Retinal pigment epithelial cell (primary cell): ENCODE measurements at regions not wholly inside any gene's neighbourhood (a gene's known extent, or its start where the extent isn't known, plus 50 kb on each side); places are given as distances from the start of the nearest gene placed in this dataset.

ENCODE experiments used
- DNase-seq: peaks from one replicate; pipeline ENCODE4 v3.0.0-alpha.2; 2010; ENCODE audit warnings: low read depth
- H3K4me3 ChIP-seq: 2 replicates; pipeline ENCODE4 v1.5.1; 2011; ENCODE audit warnings: mild to moderate bottlenecking, low read length, control low read depth, moderate library complexity
- TF ChIP-seq, protein P1 (sequence below): conservative IDR thresholded peaks from 2 replicates; pipeline ENCODE4 v1.5.1; 2011; ENCODE audit warnings: low read depth, low read length, control low read depth, inconsistent platforms

DNA sequence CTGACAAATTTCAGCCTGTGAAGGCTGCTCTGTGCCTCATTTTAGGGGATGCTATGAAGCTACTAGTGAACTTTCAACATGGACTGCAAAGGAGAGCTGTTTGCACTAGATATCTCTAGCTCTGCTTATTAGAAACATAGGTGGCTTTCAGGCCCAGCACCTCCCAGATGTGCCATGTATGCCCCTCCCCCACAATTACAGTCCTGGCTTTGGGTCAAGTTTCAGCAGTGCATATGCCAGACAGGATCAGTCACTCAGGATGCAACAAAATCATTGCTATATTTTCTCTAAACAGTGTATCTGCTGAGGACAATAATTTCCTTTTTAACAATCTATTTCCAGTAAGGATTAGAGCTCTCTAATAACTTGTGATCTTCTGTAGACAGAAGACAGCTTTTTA, 178.8 kb upstream of the STAC start:
- TF ChIP-seq, protein P1, sequence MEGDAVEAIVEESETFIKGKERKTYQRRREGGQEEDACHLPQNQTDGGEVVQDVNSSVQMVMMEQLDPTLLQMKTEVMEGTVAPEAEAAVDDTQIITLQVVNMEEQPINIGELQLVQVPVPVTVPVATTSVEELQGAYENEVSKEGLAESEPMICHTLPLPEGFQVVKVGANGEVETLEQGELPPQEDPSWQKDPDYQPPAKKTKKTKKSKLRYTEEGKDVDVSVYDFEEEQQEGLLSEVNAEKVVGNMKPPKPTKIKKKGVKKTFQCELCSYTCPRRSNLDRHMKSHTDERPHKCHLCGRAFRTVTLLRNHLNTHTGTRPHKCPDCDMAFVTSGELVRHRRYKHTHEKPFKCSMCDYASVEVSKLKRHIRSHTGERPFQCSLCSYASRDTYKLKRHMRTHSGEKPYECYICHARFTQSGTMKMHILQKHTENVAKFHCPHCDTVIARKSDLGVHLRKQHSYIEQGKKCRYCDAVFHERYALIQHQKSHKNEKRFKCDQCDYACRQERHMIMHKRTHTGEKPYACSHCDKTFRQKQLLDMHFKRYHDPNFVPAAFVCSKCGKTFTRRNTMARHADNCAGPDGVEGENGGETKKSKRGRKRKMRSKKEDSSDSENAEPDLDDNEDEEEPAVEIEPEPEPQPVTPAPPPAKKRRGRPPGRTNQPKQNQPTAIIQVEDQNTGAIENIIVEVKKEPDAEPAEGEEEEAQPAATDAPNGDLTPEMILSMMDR: no peak
- no peak overlapping the region for H3K4me3 ChIP-seq
- no peak for DNase-seq

DNA sequence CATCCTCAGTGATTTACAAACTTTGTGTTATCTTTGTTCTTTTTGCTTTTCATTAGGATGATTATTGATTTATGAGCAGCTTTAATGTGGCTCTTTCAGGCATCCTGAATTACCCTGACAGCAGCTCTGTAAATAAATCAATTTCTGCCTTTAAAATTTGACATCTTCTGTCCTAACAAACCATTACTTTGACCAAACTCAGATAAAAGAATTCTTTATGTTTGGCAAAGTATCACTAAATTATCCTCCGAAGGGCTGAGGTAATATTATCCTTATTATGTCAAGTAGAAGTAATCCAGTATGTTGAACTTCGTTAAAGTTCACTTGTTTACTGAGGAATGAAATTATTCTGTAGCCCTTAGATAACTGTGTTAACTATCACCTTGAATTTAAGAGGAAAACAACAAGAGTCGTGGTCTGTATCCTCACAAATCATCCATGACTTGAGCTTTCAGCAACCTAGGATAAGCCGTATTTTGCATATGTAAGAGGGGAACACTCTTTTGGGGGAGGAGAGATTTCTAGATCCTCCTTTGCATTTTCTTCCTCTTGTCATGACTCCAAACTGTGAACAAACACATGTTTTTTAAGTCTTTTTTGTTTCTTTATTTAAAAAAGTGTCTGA, 173.2 kb upstream of the STAC start:
- H3K4me3 ChIP-seq: no peak overlapping the region
- TF ChIP-seq, protein P1: no peak
- DNase-seq: no peak

DNA sequence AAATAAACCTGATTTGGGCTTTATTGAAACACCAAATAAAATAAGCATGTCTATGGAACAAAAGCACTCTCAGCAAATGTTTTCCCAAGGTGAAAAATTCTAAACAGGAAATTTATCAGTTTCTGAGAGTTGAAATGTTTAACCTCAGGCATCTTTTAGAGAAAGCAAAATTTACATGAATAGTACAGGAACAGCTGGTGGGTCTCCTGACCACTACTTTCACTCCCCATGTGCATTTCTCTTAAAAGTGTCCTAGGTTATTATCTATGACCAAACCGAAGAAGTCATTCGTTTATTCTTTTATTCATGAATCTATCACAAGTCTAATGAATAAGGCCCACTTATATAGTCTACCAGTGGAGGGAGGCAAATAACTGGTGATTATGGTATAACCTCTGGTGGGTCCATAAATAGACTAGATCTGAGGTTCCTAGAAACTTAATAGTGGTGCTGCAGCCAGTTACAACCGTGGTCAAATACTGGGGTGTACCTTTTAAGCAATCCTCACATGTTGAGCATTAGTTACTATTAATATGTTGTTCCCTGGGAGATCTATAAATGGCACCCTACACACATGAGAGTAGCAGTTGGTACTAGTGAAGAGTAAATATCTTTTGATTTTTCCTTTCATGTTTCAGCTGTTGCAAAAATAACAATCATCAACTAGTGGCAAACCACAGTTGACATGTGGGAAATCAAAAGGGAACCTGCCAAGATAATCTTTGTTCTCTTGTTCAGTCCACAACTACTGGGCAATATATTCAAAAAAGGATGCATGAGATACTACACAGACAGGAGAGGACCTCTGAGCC, 169.3 kb upstream of the STAC start:
- no peak overlapping the region for H3K4me3 ChIP-seq
- TF ChIP-seq, protein P1: peak; percentile 10
- no peak for DNase-seq

DNA sequence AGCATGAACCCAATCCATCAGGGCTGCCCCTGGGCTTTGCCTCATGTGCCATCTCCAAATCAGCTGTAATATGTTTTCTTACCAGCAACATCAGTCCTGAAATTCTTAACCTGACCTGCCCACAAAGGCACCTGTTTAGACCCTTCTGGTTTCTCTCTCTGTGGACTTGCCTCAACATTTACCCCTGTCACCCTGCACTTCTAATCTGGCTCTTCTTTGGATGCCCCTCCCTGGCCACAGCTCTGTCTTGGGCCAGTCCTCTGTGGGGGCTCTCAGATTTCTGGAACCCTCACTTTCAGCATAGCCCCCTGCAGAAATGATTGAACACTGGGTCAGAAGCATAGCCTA, 168.7 kb upstream of the STAC start:
- TF ChIP-seq, protein P1: no peak
- no peak for DNase-seq
- H3K4me3 ChIP-seq: no peak overlapping the region

DNA sequence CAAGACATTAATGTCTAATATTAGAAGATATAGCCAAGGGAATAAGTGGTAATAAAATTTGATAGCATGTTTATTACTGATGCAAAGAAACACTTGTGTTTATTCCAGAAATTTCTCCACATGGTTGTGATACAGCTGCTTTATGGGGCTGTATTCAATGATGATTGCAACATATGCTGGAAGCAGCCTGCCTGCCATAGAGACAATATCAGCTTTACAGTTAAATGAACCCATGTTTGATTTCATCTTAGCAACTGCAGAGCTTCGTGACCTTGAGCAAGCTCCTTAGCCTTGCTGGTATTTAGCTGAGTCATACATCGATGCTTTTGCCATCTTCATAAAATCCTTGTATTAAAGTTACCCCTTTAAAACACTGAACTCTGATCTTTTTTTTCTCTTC, 168.1 kb upstream of the STAC start:
- peak; percentile 29 for DNase-seq
- no peak overlapping the region for H3K4me3 ChIP-seq
- TF ChIP-seq, protein P1: no peak

DNA sequence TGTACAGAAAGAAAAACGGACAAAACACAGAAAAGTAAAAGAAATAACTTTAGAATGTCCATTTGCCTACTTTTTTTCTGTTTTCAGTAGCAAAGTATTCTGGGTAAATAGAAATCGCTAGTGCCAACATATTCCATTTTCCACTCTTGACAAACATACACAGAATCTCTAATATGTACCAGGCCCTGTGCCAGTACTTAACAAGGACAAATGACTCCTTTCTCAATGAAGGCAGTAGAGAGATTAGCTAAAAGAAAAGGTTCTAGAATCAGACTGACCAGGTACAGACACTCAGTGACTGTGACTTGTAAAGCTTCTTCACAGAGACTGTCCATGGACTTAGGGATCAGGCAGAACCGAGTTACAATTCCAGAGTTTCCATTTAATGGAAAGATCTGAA, 165.8 kb upstream of the STAC start:
- TF ChIP-seq, protein P1: no peak
- H3K4me3 ChIP-seq: no peak overlapping the region
- no peak for DNase-seq

DNA sequence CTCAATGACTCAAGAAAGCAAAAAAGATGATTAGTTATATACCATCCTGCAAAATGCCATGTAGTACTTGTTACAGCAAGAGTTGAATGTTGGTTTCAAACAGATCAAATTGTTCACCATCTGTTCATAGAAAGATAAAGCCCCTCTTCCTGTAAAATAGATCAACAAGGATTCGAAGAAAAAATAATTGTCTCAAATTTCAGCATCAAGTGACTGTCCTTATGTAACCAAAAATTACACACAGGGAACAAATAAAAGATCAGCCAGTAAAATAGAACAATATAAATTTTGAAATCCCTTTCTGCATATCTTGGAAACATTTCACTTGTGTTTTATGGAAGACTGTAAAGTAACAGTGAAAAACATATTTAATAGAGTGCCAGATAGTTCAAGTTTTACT, 165.1 kb upstream of the STAC start:
- no peak overlapping the region for H3K4me3 ChIP-seq
- DNase-seq: no peak
- TF ChIP-seq, protein P1: no peak
